GM23338 (cell line): ENCODE measurements at regions not wholly inside any gene's neighbourhood (a gene's known extent, or its start where the extent isn't known, plus 50 kb on each side); places are given as distances from the start of the nearest gene placed in this dataset.

ENCODE experiments used
- ATAC-seq: fragments of 200-7000 bp; cut with Tn5 transposase; 3 replicates; pipeline ENCODE4 v1.9.1; 2020
- DNase-seq: peaks from one replicate; pipeline ENCODE4 v3.0.0-alpha.2; 2015; ENCODE audit warnings: low spot score
- H2AFZ ChIP-seq: fragments of 200-600 bp; sonication (generic); 2 replicates; pipeline ENCODE4 v1.8.0; 2016; ENCODE audit warnings: antibody characterized with exemption, mild to moderate bottlenecking, moderate library complexity
- H3F3A ChIP-seq: fragments of 200-600 bp; sonication (generic); replicated peaks from 2 replicates; pipeline ENCODE4 v1.8.0; 2017; ENCODE audit warnings: antibody characterized with exemption, mixed run types, low read depth
- H3K27ac ChIP-seq: fragments of 200-600 bp; sonication (generic); 2 replicates; pipeline ENCODE4 v1.6.1; 2016; ENCODE audit warnings: low read depth
- H3K27me3 ChIP-seq: fragments of 200-600 bp; sonication (generic); 2 replicates; pipeline ENCODE4 v1.8.0; 2016; ENCODE audit warnings: mild to moderate bottlenecking, mixed run types, moderate library complexity; ENCODE audit not compliant: insufficient read depth
- H3K36me3 ChIP-seq: fragments of 200-600 bp; sonication (generic); 2 replicates; pipeline ENCODE4 v1.8.0; 2016; ENCODE audit warnings: mild to moderate bottlenecking; ENCODE audit not compliant: insufficient read depth
- H3K4me1 ChIP-seq: fragments of 200-600 bp; sonication (generic); 2 replicates; pipeline ENCODE4 v1.8.0; 2016; ENCODE audit warnings: mild to moderate bottlenecking, moderate library complexity; ENCODE audit not compliant: insufficient read depth
- H3K4me2 ChIP-seq: fragments of 200-600 bp; sonication (generic); 2 replicates; pipeline ENCODE4 v1.7.1; 2017; ENCODE audit warnings: mixed run types
- H3K4me3 ChIP-seq: fragments of 200-600 bp; sonication (generic); 2 replicates; pipeline ENCODE4 v1.6.1; 2016; ENCODE audit warnings: mixed run types
- H3K79me2 ChIP-seq: fragments of 200-600 bp; sonication (generic); replicated peaks from 2 replicates; pipeline ENCODE4 v1.8.0; 2017; ENCODE audit warnings: mild to moderate bottlenecking; ENCODE audit not compliant: insufficient read depth
- H3K9me2 ChIP-seq: fragments of 200-600 bp; sonication (generic); 2 replicates; pipeline ENCODE4 v1.8.0; 2017; ENCODE audit not compliant: insufficient read depth
- H4K20me1 ChIP-seq: fragments of 200-600 bp; sonication (generic); replicated peaks from 2 replicates; pipeline ENCODE4 v1.8.0; 2017; ENCODE audit warnings: mild to moderate bottlenecking; ENCODE audit not compliant: insufficient read depth
- H3K27ac Mint-ChIP-seq: 2 replicates; pipeline ENCODE4 v1.8.0; 2020; ENCODE audit warnings: inconsistent platforms, mild to moderate bottlenecking, moderate library complexity, mixed read lengths
- H3K27me3 Mint-ChIP-seq: 3 replicates; pipeline ENCODE4 v1.8.0; 2022; ENCODE audit warnings: low read depth, mild to moderate bottlenecking, moderate library complexity, mixed read lengths, inconsistent platforms; ENCODE audit not compliant: insufficient read depth, poor library complexity
- H3K36me3 Mint-ChIP-seq: 3 replicates; pipeline ENCODE4 v1.8.0; 2021; ENCODE audit warnings: low read depth, mild to moderate bottlenecking, inconsistent platforms, moderate library complexity, mixed read lengths
- H3K4me1 Mint-ChIP-seq: 3 replicates; pipeline ENCODE4 v1.8.0; 2020; ENCODE audit warnings: mild to moderate bottlenecking, inconsistent platforms, mixed read lengths
- H3K4me3 Mint-ChIP-seq: 3 replicates; pipeline ENCODE4 v1.8.0; 2021; ENCODE audit warnings: moderate library complexity, mild to moderate bottlenecking, inconsistent platforms, mixed read lengths
- H3K9me3 Mint-ChIP-seq: 3 replicates; pipeline ENCODE4 v1.8.0; 2020; ENCODE audit warnings: moderate library complexity, mild to moderate bottlenecking, inconsistent platforms, mixed read lengths
- CREB1 ChIP-seq: fragments of 250-450 bp; sonication (Bioruptor Pico); IDR thresholded peaks from 2 replicates; pipeline ENCODE4 v1.5.0; 2020; ENCODE audit warnings: low read depth, mild to moderate bottlenecking, moderate library complexity
- CTCF ChIP-seq, 2 experiments: fragments of 200-600 bp in 1 of 2; sonication (generic) in 1 of 2; conservative IDR thresholded peaks; 2 replicates each; pipeline versions ENCODE4 v1.5.1 to v1.6.1; 2016 to 2017; ENCODE audit warnings: antibody characterized with exemption in 2 of 2, low read depth in 2 of 2, mild to moderate bottlenecking in 2 of 2, moderate library complexity in 1 of 2
- EZH2 ChIP-seq: fragments of 200-600 bp; sonication (generic); IDR thresholded peaks from one replicate; pipeline ENCODE4 v1.8.0; 2017; ENCODE audit warnings: antibody characterized with exemption, mild to moderate bottlenecking, low read depth; ENCODE audit not compliant: unreplicated experiment
- EZH2phosphoT487 ChIP-seq: fragments of 200-600 bp; sonication (generic); IDR thresholded peaks from one replicate; pipeline ENCODE4 v1.8.1; 2018; ENCODE audit warnings: antibody characterized with exemption; ENCODE audit not compliant: unreplicated experiment
- JUNB ChIP-seq: IDR thresholded peaks from one replicate; pipeline ENCODE4 v1.6.1; 2016; ENCODE audit warnings: antibody characterized with exemption; ENCODE audit not compliant: unreplicated experiment
- NANOG ChIP-seq: IDR thresholded peaks from 2 replicates; pipeline ENCODE4 v1.6.1; 2016; ENCODE audit warnings: antibody characterized with exemption, borderline replicate concordance
- POLR2AphosphoS5 ChIP-seq: IDR thresholded peaks from 2 replicates; pipeline ENCODE4 v1.6.1; 2016; ENCODE audit warnings: antibody characterized with exemption, low read depth
- REST ChIP-seq: IDR thresholded peaks from one replicate; pipeline ENCODE4 v1.6.1; 2018; ENCODE audit warnings: antibody characterized with exemption; ENCODE audit not compliant: unreplicated experiment
- STAT1 ChIP-seq: IDR thresholded peaks from one replicate; pipeline ENCODE4 v1.6.1; 2016; ENCODE audit warnings: antibody characterized with exemption; ENCODE audit not compliant: unreplicated experiment
- ZNF114 ChIP-seq: fragments of 250-450 bp; sonication (Bioruptor Pico); IDR thresholded peaks from 2 replicates; pipeline ENCODE4 v1.5.0; 2020; ENCODE audit warnings: mild to moderate bottlenecking, moderate library complexity
- ZNF331 ChIP-seq: fragments of 250-450 bp; sonication (Bioruptor Pico); IDR thresholded peaks from 2 replicates; pipeline ENCODE4 v1.5.0; 2020; ENCODE audit warnings: low read depth, mild to moderate bottlenecking, moderate library complexity
- ZNF462 ChIP-seq: fragments of 250-450 bp; sonication (Bioruptor Pico); IDR thresholded peaks from 2 replicates; pipeline ENCODE4 v1.5.0; 2020; ENCODE audit warnings: mild to moderate bottlenecking, moderate library complexity
- TF ChIP-seq, protein P1 (sequence below): IDR thresholded peaks from 2 replicates; pipeline ENCODE4 v1.6.1; 2016; ENCODE audit warnings: antibody characterized with exemption

DNA sequence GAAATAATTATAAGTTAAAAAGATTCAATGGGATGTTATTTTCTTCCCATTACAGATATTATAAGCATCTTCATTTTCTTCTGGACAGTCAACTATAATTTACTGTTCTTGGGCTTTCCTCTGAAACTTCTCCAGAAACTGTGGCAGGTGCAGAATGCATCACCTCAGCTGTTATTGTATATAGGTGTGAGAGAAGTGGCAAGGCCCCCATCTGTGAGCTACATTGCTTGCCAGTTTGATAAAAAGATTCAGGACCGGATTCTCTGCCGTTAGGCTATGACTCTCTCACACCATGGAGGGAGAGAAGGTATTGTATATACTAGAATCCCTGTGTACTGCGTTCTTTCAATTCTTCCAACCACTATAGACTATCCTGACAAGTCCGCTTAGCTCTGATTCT lies 135.8 kb upstream of the CENPW start:
- ATAC-seq, result no peak
- Histone ChIP-seq H3K4me1 (no peaks in the 10 kb centered on the region), H2AFZ (no peak overlapping the region), H3K79me2 (no peaks in the 10 kb centered on the region), H3K4me2 (no peak overlapping the region), H3K36me3 (no peaks in the 10 kb centered on the region), H4K20me1 (no peaks in the 10 kb centered on the region), H3F3A (no peaks in the 10 kb centered on the region), H3K27ac (no peak overlapping the region), H3K9me2 (no peaks in the 10 kb centered on the region), H3K27me3 (no peaks in the 10 kb centered on the region), H3K4me3 (no peak overlapping the region)
- TF ChIP-seq REST (no peak), STAT1 (no peak), EZH2phosphoT487 (no peak), ZNF114 (CRISPR knock-in tag) (no peak), CTCF (conservative IDR thresholded peaks at IDR 0.05; ENCODE audit: low read depth in 2 of 2) (no peak), NANOG (no peak), ZNF462 (CRISPR knock-in tag) (no peak), CREB1 (no peak), JUNB (no peak), POLR2AphosphoS5 (no peak), ZNF331 (CRISPR knock-in tag) (no peak), EZH2 (no peak)
- TF ChIP-seq, protein P1, sequence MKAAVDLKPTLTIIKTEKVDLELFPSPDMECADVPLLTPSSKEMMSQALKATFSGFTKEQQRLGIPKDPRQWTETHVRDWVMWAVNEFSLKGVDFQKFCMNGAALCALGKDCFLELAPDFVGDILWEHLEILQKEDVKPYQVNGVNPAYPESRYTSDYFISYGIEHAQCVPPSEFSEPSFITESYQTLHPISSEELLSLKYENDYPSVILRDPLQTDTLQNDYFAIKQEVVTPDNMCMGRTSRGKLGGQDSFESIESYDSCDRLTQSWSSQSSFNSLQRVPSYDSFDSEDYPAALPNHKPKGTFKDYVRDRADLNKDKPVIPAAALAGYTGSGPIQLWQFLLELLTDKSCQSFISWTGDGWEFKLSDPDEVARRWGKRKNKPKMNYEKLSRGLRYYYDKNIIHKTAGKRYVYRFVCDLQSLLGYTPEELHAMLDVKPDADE, result no peak
- H3K4me1 Mint-ChIP-seq, result no peaks in the 10 kb centered on the region
- no peaks in the 10 kb centered on the region for H3K27me3 Mint-ChIP-seq
- H3K27ac Mint-ChIP-seq, result no peak overlapping the region
- no peak overlapping the region for H3K4me3 Mint-ChIP-seq
- no peaks in the 10 kb centered on the region for H3K36me3 Mint-ChIP-seq
- no peaks in the 10 kb centered on the region for H3K9me3 Mint-ChIP-seq
- DNase-seq, result no peak
